Mesenchymal stem cell (in vitro differentiated cells and primary cell): ENCODE measurements at regions not wholly inside any gene's neighbourhood (a gene's known extent, or its start where the extent isn't known, plus 50 kb on each side); places are given as distances from the start of the nearest gene placed in this dataset.
"Not testable (repeated sequence)": the region's sequence is repeated elsewhere in the genome, so short reads cannot be mapped to it uniquely, and the experiment has no call there.

Experiments
- DNase-seq: peaks from one replicate; pipeline ENCODE4 v3.0.0-alpha.2; 2013
- H2AFZ ChIP-seq: one replicate; pipeline ENCODE4 v1.6.1; 2013; ENCODE audit warnings: low read depth, mild to moderate bottlenecking, control low read depth, inconsistent platforms, low read length, moderate library complexity
- H2AK5ac ChIP-seq: 2 replicates; pipeline ENCODE4 v1.6.1; 2013; ENCODE audit warnings: low read length, moderate library complexity, mild to moderate bottlenecking, inconsistent platforms; ENCODE audit not compliant: severe bottlenecking
- H2BK120ac ChIP-seq: one replicate; pipeline ENCODE4 v1.6.1; 2013; ENCODE audit warnings: low read depth, mild to moderate bottlenecking, inconsistent platforms, low read length, moderate library complexity
- H2BK12ac ChIP-seq, 2 experiments: one replicate each; pipeline ENCODE4 v1.6.1; 2013; ENCODE audit warnings: inconsistent platforms in 2 of 2, low read length in 2 of 2, mild to moderate bottlenecking in 2 of 2, moderate library complexity in 2 of 2, control low read depth in 1 of 2
- H2BK15ac ChIP-seq: one replicate; pipeline ENCODE4 v1.6.1; 2013; ENCODE audit warnings: mild to moderate bottlenecking, low read depth, inconsistent platforms; ENCODE audit not compliant: poor library complexity, severe bottlenecking
- H2BK5ac ChIP-seq: 2 replicates; pipeline ENCODE4 v1.6.1; 2013; ENCODE audit warnings: low read depth, mild to moderate bottlenecking, low read length, control low read depth, inconsistent platforms; ENCODE audit not compliant: poor library complexity, severe bottlenecking
- H3K14ac ChIP-seq, 2 experiments: one replicate each; pipeline ENCODE4 v1.6.1; 2013; ENCODE audit warnings: inconsistent platforms in 2 of 2, low read length in 2 of 2, control low read depth in 1 of 2, mild to moderate bottlenecking in 1 of 2, moderate library complexity in 1 of 2
- H3K18ac ChIP-seq, 2 experiments: one replicate each; pipeline ENCODE4 v1.6.1; 2013; ENCODE audit warnings: inconsistent platforms in 2 of 2, low read length in 2 of 2, control low read depth in 1 of 2, low read depth in 1 of 2, mild to moderate bottlenecking in 1 of 2
- H3K23ac ChIP-seq, 2 experiments: one replicate each; pipeline ENCODE4 v1.6.1; 2013; ENCODE audit warnings: inconsistent platforms in 2 of 2, low read length in 2 of 2, mild to moderate bottlenecking in 2 of 2, moderate library complexity in 2 of 2, control low read depth in 1 of 2
- H3K27ac ChIP-seq: 2 replicates; pipeline ENCODE4 v1.5.1; 2013; ENCODE audit warnings: mild to moderate bottlenecking, moderate library complexity, low read length, control low read depth, inconsistent platforms; ENCODE audit not compliant: poor library complexity, severe bottlenecking
- H3K27me3 ChIP-seq, 2 experiments: 2 replicates each; pipeline versions ENCODE4 v1.6.1 to v1.7.0; 2013; ENCODE audit warnings: low read length in 2 of 2, mild to moderate bottlenecking in 2 of 2, moderate library complexity in 2 of 2, control low read depth in 1 of 2, inconsistent platforms in 1 of 2; ENCODE audit not compliant: control insufficient read depth in 1 of 2, insufficient read depth in 1 of 2
- H3K36me3 ChIP-seq, 2 experiments: 2 replicates each; pipeline versions ENCODE4 v1.6.1 to v1.7.0; 2013; ENCODE audit warnings: low read length in 2 of 2, control low read depth in 1 of 2, inconsistent platforms in 1 of 2, low read depth in 1 of 2, mild to moderate bottlenecking in 1 of 2; ENCODE audit not compliant: insufficient read depth in 2 of 2, control insufficient read depth in 1 of 2
- H3K4ac ChIP-seq, 2 experiments: one replicate each; pipeline ENCODE4 v1.6.1; 2013; ENCODE audit warnings: inconsistent platforms in 2 of 2, low read length in 2 of 2, mild to moderate bottlenecking in 2 of 2, moderate library complexity in 2 of 2, control low read depth in 1 of 2, low read depth in 1 of 2
- H3K4me1 ChIP-seq: 2 replicates; pipeline ENCODE4 v1.6.1; 2013; ENCODE audit warnings: low read depth, low read length, control low read depth; ENCODE audit not compliant: control insufficient read depth, insufficient read depth
- H3K4me2 ChIP-seq: 2 replicates; pipeline ENCODE4 v1.6.1; 2013; ENCODE audit warnings: low read length, mild to moderate bottlenecking, inconsistent platforms; ENCODE audit not compliant: poor library complexity, severe bottlenecking
- H3K4me3 ChIP-seq, 2 experiments: 2 replicates each; pipeline versions ENCODE4 v1.5.1 to v1.7.0; 2013; ENCODE audit warnings: low read length in 2 of 2, mild to moderate bottlenecking in 2 of 2, control low read depth in 1 of 2, low read depth in 1 of 2; ENCODE audit not compliant: insufficient read depth in 1 of 2
- H3K79me1 ChIP-seq: replicated peaks from 2 replicates; pipeline ENCODE4 v1.6.1; 2013; ENCODE audit warnings: mild to moderate bottlenecking, control low read depth, low read length, inconsistent platforms; ENCODE audit not compliant: poor library complexity, severe bottlenecking
- H3K9ac ChIP-seq: 2 replicates; pipeline ENCODE4 v1.7.0; 2013; ENCODE audit warnings: mild to moderate bottlenecking, low read length, moderate library complexity
- H3K9me3 ChIP-seq: 2 replicates; pipeline ENCODE4 v1.7.0; 2013; ENCODE audit warnings: mild to moderate bottlenecking, low read length; ENCODE audit not compliant: control insufficient read depth
- H4K8ac ChIP-seq: one replicate; pipeline ENCODE4 v1.6.1; 2013; ENCODE audit warnings: inconsistent platforms, mild to moderate bottlenecking, low read length, moderate library complexity
- H4K91ac ChIP-seq: one replicate; pipeline ENCODE4 v1.6.1; 2013; ENCODE audit warnings: mild to moderate bottlenecking, low read length, inconsistent platforms
- WGBS: methylation state at CpG from one replicate; pipeline ENCODE4 v1.1.7; 2013; ENCODE audit warnings: mixed read lengths; 5-methylcytosine and 5-hydroxymethylcytosine counted together

DNA sequence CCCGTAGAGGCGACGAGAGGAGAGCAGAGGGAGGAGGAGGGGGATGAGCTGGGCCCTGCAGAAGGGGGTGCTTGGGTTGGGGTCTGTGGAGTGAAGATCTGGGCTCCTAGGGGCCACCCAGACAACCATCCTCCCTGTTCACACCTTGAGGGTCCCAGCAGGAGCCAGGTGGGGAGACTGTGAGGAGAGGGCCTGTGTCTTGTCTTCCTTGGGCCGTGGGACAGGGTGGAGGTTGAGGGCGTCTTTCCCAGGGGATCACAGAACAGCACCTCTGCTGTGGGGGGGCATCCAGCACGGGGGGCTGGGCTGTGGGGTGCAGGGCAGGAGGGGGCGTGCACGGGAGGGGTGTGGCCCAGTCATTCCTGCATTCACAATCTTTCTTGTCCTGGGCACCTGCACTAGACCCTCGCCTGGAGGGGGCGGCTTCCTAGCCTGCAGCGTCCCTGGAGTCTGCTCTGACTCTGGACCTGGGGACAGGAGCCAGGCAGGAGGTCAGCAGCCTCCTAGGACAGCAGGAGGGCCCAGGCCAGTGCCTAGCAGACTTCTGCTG lies 393.8 kb downstream of the TMEM121 start:
- not testable (repeated sequence) for H2AK5ac ChIP-seq, H3K14ac ChIP-seq, H3K27me3 ChIP-seq, H2BK120ac ChIP-seq, H3K23ac ChIP-seq, H3K79me1 ChIP-seq, DNase-seq, H4K91ac ChIP-seq, H2BK15ac ChIP-seq, H2BK12ac ChIP-seq, H2AFZ ChIP-seq, H3K18ac ChIP-seq, H2BK5ac ChIP-seq, H3K27ac ChIP-seq, H3K4me3 ChIP-seq, H3K9ac ChIP-seq, H3K36me3 ChIP-seq, H3K9me3 ChIP-seq, H3K4me1 ChIP-seq, H3K4me2 ChIP-seq, H3K4ac ChIP-seq, H4K8ac ChIP-seq
- 72% methylated on average over 11 of the region's 11 CpGs for WGBS

DNA sequence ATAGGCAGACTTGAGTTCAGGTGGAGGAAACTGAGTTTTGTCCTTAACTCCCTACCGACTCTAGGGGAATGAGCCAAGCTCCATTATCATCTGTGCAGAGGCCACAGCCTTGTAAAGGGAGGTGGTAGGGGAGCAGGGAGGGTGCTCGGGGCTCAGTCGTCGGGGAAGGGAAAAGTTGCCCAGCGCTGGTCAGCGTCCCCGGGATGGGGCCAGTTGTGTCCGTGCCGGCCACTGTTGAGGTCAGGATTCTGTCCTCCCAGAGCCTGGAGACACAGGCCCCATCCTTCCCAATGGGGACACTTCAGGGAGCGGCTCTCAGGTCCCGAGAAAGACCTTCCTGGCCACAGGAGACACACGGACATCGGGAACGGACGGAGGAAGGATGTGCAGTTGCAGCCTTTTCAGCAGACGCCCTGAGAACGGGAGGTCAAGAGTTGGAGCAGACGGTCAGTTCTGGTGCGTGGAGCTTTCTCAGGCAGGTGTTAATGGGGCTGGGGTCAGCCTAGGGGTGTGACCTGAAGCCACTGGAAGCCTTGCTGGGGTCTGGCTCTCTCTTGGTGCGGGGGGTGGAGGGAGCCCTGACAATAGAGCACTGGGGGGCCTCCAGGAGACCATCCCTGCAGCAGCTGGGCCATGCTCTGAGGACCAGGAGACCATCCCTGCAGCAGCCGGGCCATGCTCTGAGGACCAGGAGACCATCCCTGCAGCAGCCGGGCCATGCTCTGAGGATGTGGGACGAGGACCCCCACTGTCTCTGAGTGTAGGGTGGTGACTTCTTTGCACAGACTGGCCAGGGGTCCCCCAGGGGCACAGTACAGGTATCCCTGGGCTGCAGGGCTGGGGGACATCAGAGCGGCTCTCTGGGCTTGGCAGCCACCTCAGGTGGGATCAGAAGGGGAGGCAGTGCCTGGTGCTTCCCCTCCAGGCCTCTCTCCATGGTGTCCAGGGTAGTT lies 394.7 kb downstream of the TMEM121 start:
- not testable (repeated sequence) for H2AFZ ChIP-seq, H2BK15ac ChIP-seq, H3K27ac ChIP-seq, H3K4me2 ChIP-seq, H3K9ac ChIP-seq, H4K91ac ChIP-seq, H3K4me1 ChIP-seq, H3K36me3 ChIP-seq, H4K8ac ChIP-seq, H3K79me1 ChIP-seq, H2AK5ac ChIP-seq, H3K9me3 ChIP-seq, DNase-seq, H2BK120ac ChIP-seq, H2BK12ac ChIP-seq, H3K27me3 ChIP-seq, H2BK5ac ChIP-seq, H3K14ac ChIP-seq, H3K4ac ChIP-seq, H3K23ac ChIP-seq, H3K4me3 ChIP-seq, H3K18ac ChIP-seq
- WGBS: 82% methylated on average over 24 of the region's 24 CpGs

DNA sequence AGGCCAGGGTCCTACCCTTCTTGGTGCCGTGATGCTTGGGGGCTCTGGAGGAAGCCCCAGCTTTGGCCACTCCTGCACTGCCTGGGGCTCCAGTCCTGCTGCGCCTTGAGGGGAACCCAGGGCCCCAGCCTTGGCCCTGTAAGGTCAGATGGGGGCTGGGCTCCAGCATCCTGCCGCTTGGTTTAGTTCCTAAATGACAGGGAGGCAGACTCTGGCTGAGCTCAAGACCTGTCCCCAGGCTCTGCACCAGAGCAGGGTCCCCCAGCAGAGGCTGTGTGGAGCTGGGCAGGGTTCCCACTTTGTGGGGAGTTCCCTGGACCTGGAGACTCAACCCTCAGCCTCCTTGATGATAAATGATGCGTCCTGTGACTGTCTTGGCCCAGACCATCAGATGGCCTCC lies 395.4 kb downstream of the TMEM121 start:
- not testable (repeated sequence) for H3K27ac ChIP-seq, H4K91ac ChIP-seq, H3K4ac ChIP-seq, H3K4me3 ChIP-seq, H3K4me1 ChIP-seq, H2BK120ac ChIP-seq, H3K18ac ChIP-seq, H3K4me2 ChIP-seq, H3K36me3 ChIP-seq, H2AFZ ChIP-seq, H3K27me3 ChIP-seq, H2AK5ac ChIP-seq, H4K8ac ChIP-seq, H3K79me1 ChIP-seq, H3K23ac ChIP-seq, H3K9ac ChIP-seq, H3K9me3 ChIP-seq, H2BK12ac ChIP-seq, H2BK5ac ChIP-seq, DNase-seq, H2BK15ac ChIP-seq, H3K14ac ChIP-seq
- WGBS: 66% methylated on average over 3 of the region's 4 CpGs

DNA sequence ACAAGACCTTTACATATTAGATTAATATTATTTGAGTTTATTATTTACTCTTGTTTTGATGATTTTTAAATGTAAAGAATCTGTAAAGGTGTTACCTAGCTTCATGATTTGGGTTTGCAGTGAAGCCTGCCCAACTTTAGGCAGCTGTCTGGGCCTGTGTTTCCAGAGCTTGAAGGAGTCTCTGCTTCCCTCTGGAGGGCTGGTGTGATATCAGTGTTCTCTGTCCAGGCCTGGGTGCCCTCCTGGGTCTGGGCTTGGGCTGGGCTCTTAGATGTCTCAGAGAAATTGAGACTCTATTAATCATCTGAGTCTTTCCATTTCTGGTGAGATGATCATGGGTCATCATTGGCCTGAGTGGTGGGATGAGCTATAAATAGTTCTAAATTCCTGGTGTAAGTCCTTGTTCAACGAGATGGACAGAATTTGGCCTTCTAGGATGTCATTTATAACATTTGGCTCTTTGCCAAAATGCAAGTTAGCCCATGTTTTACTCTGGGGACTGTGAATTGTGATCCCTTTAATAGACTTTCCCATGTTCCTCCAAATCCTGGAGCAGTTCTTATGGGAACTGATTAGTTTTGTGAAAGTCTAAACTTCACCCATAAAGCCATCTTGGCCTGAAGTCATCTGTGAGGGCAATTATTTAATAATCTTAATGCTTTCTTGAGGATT lies 397.3 kb downstream of the TMEM121 start:
- not testable (repeated sequence) for H3K9ac ChIP-seq, H3K14ac ChIP-seq, H2BK5ac ChIP-seq, H3K36me3 ChIP-seq, DNase-seq, H3K4me3 ChIP-seq, H3K23ac ChIP-seq, H4K91ac ChIP-seq, H4K8ac ChIP-seq, H2BK15ac ChIP-seq, H3K4me2 ChIP-seq, H3K18ac ChIP-seq, H2AFZ ChIP-seq, H2BK12ac ChIP-seq, H3K79me1 ChIP-seq, H3K27me3 ChIP-seq, H3K4me1 ChIP-seq, H2BK120ac ChIP-seq, H3K4ac ChIP-seq, H2AK5ac ChIP-seq, H3K27ac ChIP-seq, H3K9me3 ChIP-seq
- 13% methylated on average over 1 of the region's 1 CpG for WGBS
